Transverse colon (tissue), 4 donors: ENCODE measurements at regions not wholly inside any gene's neighbourhood (a gene's known extent, or its start where the extent isn't known, plus 50 kb on each side); places are given as distances from the start of the nearest gene placed in this dataset.

Experiments
- DNase-seq: peaks from one replicate; pipeline ENCODE4 v3.0.0-alpha.2; 2019
- H3K27ac ChIP-seq, 4 donors: fragments of 200-600 bp; sonication (generic); 2 replicates each; pipeline ENCODE4 v1.5.1; 2016 to 2018; ENCODE audit warnings: inconsistent platforms in 4 of 4
- H3K27me3 ChIP-seq: fragments of 200-600 bp; sonication (generic); 2 replicates; pipeline ENCODE4 v1.5.1; 2017; ENCODE audit warnings: inconsistent platforms
- H3K36me3 ChIP-seq, 4 donors: fragments of 200-600 bp; sonication (generic); 2 replicates each; pipeline ENCODE4 v1.5.1; 2017 to 2019; ENCODE audit warnings: inconsistent platforms in 4 of 4
- H3K4me1 ChIP-seq, 4 donors: fragments of 200-600 bp; sonication (generic); 2 replicates each; pipeline ENCODE4 v1.5.1; 2017 to 2020; ENCODE audit warnings: inconsistent platforms in 4 of 4
- H3K4me3 ChIP-seq, 4 donors: fragments of 200-600 bp; sonication (generic); 1 replicate in 1 of 4; 2 replicates in 3 of 4; pipeline versions ENCODE4 v1.5.1 to v1.6.1; 2017 to 2019; ENCODE audit warnings: inconsistent platforms in 4 of 4
- H3K9me3 ChIP-seq, 2 donors: fragments of 200-600 bp; sonication (generic); 2 replicates each; pipeline ENCODE4 v1.5.1; 2017 to 2019; ENCODE audit warnings: inconsistent platforms in 2 of 2
- CTCF ChIP-seq, 5 experiments: fragments of 200-600 bp in 3 of 5; fragments of 450-650 bp in 2 of 5; sonication (generic) in 3 of 5; IDR thresholded peaks; 1 replicate in 2 of 5; 2 replicates in 3 of 5; pipeline ENCODE4 v1.5.1; 2016 to 2017; ENCODE audit warnings: antibody characterized with exemption in 5 of 5, inconsistent platforms in 3 of 5, mild to moderate bottlenecking in 2 of 5, moderate library complexity in 1 of 5
- EP300 ChIP-seq: sonication (generic); formaldehyde crosslinking; IDR thresholded peaks from one replicate; pipeline ENCODE4 v1.6.1; 2017; ENCODE audit warnings: antibody characterized with exemption, low read depth
- POLR2A ChIP-seq: fragments of 450-650 bp; IDR thresholded peaks from one replicate; pipeline ENCODE4 v1.6.1; 2016; ENCODE audit warnings: antibody characterized with exemption, mild to moderate bottlenecking, moderate library complexity
- POLR2AphosphoS5 ChIP-seq, 3 donors: sonication (generic); formaldehyde crosslinking; IDR thresholded peaks; one replicate each; pipeline ENCODE4 v1.6.1; 2016; ENCODE audit warnings: antibody characterized with exemption in 3 of 3
- WGBS, 2 donors: methylation state at CpG; one replicate each; pipeline ENCODE4 v1.1.5; 2018; ENCODE audit warnings: low coverage in 1 of 2; 5-methylcytosine and 5-hydroxymethylcytosine counted together
- in situ Hi-C, 4 donors: fragments of 200-750 bp; cut with MboI; loops; one replicate each; pipeline versions ENCODE4 v1.15.0 to v1.15.1; 2017; ENCODE audit warnings: low sequenced_read_pairs in 3 of 4, low pct_ligation_motif_present in 1 of 4, low pct_unique_long_range_greater_than_20kb in 1 of 4
- intact Hi-C: fragments of 100-400 bp; cut with DNase I; formaldehyde crosslinking; loops from one replicate; pipeline ENCODE4 v1.15.1; 2023; ENCODE audit warnings: low total_unique reads

- Histone ChIP-seq H3K9me3 (no peaks in the 10 kb centered on the region), H3K27me3 (no peaks in the 10 kb centered on the region), H3K36me3 (no peaks in the 10 kb centered on the region), H3K4me1 (no peaks in the 10 kb centered on the region), H3K4me3 (no peak overlapping the region), H3K27ac (no peak overlapping the region)
- DNase-seq = no peak
- in situ Hi-C loops = no loop called here
- WGBS, 2 donors = 75 to 76% methylated on average over 4 of the region's 4 CpGs
- intact Hi-C loops = no loop called here
- no peak for TF ChIP-seq POLR2A
- no peak for TF ChIP-seq POLR2AphosphoS5 (IDR thresholded peaks at IDR 0.05)
- no peak for TF ChIP-seq EP300
- TF ChIP-seq CTCF (IDR thresholded peaks at IDR 0.05) = no peak
These were observed 90.1 kb upstream of the PDE3A start for GRCh38 chr12:20278276-20278675.

- H3K36me3 ChIP-seq = no peaks in the 10 kb centered on the region
These were observed 87.8 kb upstream of the PDE3A start for GRCh38 chr12:20280515-20280914.

GRCh38 chr12:20282401-20282800, 85.9 kb upstream of the PDE3A start:
- DNase-seq = no peak
- Histone ChIP-seq H3K9me3 (no peaks in the 10 kb centered on the region), H3K4me1 (no peaks in the 10 kb centered on the region), H3K36me3 (no peaks in the 10 kb centered on the region), H3K27me3 (no peaks in the 10 kb centered on the region), H3K27ac (no peak overlapping the region), H3K4me3 (no peak overlapping the region)
- TF ChIP-seq CTCF (IDR thresholded peaks at IDR 0.05) = no peak
- TF ChIP-seq POLR2A = no peak
- TF ChIP-seq POLR2AphosphoS5 (IDR thresholded peaks at IDR 0.05) = no peak
- no peak for TF ChIP-seq EP300
- in situ Hi-C loops (no loop called here), intact Hi-C loops (no loop called here)

More at GRCh38 chr12:20280515-20280914, 87.8 kb upstream of the PDE3A start:
- TF ChIP-seq CTCF (IDR thresholded peaks at IDR 0.05) = no peak
- TF ChIP-seq POLR2A = no peak
- no peak for TF ChIP-seq POLR2AphosphoS5 (IDR thresholded peaks at IDR 0.05)
- no peak for TF ChIP-seq EP300
- Histone ChIP-seq H3K27me3 (no peaks in the 10 kb centered on the region), H3K27ac (no peak overlapping the region), H3K9me3 (no peaks in the 10 kb centered on the region), H3K4me1 (no peaks in the 10 kb centered on the region), H3K4me3 (no peak overlapping the region)
- in situ Hi-C loops = no loop called here
- no peak for DNase-seq
- WGBS, 2 donors = 74 to 81% methylated on average over 3 of the region's 3 CpGs
- intact Hi-C loops = no loop called here

- TF ChIP-seq EP300 (no peak), CTCF (IDR thresholded peaks at IDR 0.05) (no peak), POLR2A (no peak), POLR2AphosphoS5 (IDR thresholded peaks at IDR 0.05) (no peak)
- 86% methylated on average over 1 of the region's 1 CpG; no CpG with 5 or more reads in 1 of the 2 donors for WGBS, 2 donors
- DNase-seq = no peak
- Histone ChIP-seq H3K4me3 (no peak overlapping the region), H3K9me3 (no peaks in the 10 kb centered on the region), H3K4me1 (no peaks in the 10 kb centered on the region), H3K27ac (no peak overlapping the region), H3K36me3 (no peaks in the 10 kb centered on the region), H3K27me3 (no peaks in the 10 kb centered on the region)
- in situ Hi-C loops (no loop called here), intact Hi-C loops (no loop called here)
These were observed 84.9 kb upstream of the PDE3A start for GRCh38 chr12:20283482-20283881.
